NOMO-1 treated with dmso at 0.1 percent for 144 hours (cell line): ENCODE measurements at regions not wholly inside any gene's neighbourhood (a gene's known extent, or its start where the extent isn't known, plus 50 kb on each side); places are given as distances from the start of the nearest gene placed in this dataset.
"Not testable (repeated sequence)": the region's sequence is repeated elsewhere in the genome, so short reads cannot be mapped to it uniquely, and the experiment has no call there.

Experiments
- DNase-seq: peaks from one replicate; lab custom pipeline; 2025; ENCODE audit not compliant: unreplicated experiment; lab: John Stamatoyannopoulos, UW

DNA sequence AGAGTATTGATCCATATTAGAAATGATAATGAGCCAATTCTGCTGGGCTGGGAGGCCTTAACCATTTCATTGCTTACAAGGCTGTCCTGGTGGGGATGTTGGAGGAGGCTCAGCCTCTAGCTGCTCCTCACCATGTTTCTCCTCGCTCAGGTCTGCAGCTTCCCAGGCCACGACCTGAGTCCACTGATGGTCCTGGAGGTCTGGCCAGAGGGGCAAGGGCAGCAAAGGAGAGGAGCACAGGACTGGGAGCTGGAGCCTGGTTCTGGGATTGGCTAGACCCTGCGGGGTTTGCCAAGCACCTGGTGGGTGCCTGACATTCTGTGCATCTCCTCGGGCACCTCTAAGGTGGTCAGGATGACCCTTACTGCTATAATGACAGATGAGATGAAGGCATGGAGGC lies 92.6 kb downstream of the KIF26A start:
- no peak for DNase-seq

DNA sequence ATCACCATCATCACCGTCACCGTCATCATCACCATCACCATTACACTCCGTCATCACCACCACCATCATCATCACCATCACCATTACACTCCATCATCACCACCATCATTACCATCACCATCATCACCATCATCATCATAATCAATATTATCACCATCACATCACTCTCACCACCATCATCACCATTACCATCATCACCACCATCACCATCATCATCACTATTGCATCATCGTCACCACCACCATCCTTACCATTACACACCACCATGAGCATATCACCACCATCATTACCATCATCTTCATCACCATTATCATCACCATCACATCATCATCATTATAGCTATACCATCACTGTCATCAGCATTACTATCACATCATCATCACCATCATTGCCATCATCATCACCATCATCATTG lies 93.7 kb downstream of the KIF26A start:
- DNase-seq = no peak

DNA sequence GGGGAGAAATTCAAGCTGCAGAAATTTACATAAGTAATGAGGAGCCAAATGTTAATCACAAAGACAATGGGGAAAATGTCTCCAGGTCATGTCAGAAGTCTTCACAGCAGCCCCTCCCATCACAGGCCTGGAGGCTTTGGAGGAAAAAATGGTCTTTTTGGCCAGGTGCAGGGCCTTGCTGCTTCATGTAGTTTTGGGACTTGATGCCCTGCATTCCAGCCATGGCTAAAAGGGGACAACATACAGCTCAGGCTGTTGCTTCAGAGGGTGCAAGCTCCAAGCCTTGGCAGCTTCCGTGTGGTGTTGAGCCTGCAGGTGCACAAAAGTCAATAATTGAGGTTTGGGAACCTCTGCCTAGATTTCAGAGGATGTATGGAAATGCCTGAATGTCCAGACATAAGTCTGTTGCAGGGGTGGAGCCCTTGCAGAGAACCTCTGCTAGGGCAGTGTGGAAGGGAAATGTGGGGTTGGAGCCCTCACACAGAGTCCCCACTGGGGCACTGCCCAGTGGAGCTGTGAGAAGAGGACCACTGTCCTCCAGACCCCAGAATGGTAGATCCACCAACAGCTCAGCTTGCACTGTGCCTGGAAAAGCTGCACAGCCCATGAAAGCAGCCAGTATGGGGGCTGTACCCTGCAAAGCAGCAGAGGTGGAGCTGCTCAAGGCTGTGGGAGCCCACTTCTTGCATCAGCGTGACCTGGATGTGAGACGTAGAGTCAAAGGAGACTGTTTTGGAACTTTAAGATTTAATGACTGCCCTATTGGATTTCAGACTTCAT lies 95.8 kb downstream of the KIF26A start:
- DNase-seq = not testable (repeated sequence)

DNA sequence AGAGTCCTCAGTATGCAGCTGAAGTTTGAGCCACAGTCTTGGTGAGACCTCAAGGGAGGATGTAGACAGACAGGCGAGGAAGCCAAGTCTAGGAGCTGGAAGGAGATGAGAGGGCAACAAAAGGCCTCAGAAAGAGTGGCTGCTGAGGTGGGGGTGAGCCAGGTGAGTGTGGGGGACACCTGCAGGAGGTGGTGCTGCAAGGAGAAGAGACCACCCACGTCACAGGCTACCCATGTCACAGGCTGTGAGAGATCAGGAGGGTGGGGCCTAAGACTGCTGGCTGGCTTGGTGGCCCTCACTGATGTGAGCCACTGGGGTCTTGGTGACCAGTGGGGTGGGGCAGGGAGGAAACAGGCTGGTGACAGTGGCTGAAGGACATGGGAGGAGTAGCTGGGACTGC lies 97.3 kb downstream of the KIF26A start:
- DNase-seq = no peak

DNA sequence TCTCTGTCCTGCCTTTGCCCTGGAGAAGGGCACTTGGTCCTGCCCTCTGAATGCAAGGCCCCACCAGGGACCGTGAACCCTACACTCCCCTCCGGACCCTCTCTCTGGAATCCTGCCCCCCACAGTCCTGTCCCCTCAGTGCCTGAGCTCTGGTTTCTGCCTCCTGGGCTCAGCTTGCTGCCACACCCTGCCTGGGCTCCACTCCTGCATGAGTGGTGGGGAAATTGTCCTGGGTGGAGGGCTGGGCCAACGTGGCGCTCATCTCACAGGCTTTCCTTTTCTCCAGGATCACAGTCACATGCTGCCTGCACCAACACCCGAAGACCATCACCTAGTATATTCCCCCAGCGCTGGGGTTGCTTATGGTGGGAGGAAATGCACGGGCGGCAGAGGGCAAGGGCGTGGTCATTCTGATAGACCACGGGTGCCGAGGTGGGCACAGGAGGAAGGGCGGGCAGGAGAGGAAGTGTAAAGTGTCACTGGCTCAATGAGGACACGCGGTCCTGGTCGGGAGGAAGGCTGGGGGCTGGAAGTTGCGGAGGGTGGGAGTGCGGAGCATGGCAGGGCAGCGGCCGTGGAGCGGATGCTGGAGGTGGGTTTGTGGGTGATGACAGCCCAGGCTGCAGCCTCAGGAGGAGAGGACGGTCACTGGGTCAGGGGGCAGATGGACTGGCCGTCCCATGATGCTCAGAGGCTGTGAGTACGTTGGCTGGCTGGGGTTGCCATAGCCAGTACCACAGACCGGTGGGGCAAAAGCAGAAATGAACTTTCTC lies 99.5 kb downstream of the KIF26A start:
- DNase-seq = no peak

DNA sequence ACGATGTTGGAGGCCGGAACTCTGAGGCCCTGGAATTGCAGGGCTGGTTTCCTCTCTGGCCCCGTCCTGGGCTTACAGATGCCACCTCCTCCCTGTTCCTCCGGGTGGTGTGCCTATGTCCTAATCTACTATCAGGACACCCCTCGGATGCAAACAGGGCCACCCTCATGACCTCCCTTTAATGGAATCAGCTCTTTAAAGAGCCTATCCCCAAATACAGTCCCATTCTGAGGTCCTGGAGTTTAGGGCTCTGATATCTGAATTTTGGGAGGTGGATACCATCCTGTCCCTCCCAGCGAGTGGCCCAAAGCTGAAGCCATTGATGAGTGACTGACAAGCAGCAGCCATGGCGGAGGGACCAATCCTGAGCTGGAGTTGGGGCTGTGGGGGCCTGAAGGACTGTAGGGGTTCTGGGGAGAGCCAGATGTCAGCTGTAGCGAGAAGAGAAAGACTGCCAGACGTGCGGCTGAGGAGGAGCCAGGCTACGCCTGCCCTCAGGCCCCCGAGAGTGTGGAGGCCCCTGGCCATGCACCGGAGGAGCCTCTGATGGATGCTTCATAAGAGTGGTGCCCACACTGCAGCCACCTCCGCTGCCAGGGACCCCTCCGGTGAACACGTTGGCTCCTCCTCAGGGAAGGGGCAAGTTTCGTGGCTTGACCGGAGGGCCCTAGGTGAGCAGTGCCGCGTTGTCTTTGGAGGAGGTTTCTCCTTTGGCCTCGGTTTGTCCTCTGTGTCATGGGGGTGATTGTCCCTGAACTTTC lies 100.2 kb downstream of the KIF26A start:
- DNase-seq = no peak

DNA sequence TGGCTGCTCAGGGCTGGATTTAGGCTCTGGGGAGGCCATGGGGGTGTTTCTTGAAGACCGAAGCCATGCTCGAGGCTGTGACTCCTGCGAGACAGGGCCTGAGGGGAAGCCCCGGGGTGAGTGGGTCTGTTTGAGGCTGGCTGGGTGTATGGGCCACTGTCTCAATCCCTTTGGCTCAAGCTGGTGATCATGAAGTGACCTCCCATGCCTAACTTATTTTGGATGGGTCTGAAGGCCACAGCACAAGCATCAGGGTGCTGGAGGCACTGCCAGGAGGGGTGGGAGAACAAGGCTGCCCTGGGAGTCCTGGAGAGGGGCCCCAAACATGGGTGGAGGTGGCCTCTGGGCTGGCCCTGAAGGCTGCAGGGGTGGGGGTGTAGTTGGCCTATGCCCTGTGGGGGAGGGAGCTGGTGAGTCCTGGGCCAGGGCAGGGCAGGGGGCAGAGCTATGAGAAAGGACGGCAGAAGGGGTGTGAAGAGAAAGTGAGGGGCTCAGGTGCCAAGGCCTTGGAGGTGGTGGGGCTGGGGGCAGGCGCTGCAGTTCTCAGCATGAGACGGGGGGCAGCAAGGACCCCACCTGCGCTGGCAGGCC lies 100.9 kb downstream of the KIF26A start:
- DNase-seq = no peak

DNA sequence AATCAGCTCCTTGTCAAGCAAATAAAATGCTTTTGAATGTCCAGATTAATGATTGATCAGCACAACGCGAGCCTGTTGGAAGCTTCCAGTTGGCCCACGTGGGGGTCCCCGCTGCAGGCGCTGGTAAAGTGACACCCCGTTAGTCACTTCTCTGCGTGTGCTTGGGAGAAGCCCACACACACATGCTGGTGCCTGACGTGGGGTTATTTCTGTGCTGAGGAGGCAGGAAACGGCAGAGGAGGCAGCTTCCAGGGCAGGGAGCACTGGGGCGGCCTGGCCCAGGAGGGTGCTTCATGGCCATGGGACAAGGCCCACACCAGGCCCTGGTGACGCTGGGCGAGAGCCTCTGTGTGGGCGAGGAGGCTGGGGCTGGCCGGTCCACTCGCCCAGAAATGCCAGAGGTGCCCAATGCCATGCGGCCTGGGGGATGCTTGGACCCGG lies 101.5 kb downstream of the KIF26A start:
- no peak for DNase-seq

DNA sequence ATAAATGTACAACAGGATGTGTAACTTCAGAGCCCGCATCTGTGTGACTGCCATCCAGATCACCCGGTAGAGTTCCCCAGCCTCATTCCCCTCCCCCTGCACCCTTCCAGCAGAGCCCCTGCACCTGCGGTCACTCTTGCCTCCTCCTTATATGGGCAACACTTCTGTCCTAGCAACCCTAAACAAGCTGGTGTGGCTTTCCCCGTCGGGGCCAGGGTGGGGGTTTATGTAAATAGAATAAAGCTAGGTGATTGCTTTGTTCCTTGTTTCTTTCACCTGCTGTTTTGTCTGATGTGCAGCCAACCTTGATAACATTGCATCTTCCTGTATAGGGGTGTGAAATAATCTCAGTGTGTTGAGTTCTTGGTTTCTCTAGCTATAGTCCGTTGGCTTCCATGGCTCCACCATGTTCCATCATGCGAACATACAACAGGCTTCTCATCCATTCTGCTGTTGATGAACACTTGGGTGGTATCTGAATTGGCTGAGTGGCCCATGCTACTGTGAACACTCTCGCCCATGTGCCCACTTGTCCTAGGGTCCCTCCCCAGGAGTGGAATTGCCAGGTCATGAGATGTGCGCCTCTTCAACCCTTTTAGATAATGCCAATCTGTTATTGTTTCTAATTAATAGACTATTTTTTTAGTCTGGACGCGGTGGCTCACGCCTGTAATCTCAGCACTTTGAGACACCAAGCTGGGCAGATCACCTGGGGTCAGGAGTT lies 102.2 kb downstream of the KIF26A start:
- no peak for DNase-seq

DNA sequence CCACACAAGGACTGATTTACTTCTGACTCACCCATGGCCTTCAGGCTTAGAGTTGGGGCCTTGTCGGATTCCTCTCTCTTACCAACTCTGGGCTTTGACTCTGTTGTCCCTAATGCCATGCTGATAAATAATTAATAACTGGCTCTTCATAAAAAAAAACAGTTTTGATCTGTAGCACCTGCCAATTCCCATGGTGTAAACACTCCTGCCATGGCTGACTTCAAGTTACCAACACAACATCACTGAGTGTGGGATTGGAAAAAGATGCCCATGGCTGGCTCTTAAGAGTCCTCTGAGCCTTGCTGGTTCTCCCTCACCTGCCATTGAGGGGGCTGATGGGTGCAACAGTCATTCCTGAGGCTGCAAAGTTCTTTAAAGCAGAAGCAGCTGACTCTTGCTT lies 104.8 kb downstream of the KIF26A start:
- no peak for DNase-seq

DNA sequence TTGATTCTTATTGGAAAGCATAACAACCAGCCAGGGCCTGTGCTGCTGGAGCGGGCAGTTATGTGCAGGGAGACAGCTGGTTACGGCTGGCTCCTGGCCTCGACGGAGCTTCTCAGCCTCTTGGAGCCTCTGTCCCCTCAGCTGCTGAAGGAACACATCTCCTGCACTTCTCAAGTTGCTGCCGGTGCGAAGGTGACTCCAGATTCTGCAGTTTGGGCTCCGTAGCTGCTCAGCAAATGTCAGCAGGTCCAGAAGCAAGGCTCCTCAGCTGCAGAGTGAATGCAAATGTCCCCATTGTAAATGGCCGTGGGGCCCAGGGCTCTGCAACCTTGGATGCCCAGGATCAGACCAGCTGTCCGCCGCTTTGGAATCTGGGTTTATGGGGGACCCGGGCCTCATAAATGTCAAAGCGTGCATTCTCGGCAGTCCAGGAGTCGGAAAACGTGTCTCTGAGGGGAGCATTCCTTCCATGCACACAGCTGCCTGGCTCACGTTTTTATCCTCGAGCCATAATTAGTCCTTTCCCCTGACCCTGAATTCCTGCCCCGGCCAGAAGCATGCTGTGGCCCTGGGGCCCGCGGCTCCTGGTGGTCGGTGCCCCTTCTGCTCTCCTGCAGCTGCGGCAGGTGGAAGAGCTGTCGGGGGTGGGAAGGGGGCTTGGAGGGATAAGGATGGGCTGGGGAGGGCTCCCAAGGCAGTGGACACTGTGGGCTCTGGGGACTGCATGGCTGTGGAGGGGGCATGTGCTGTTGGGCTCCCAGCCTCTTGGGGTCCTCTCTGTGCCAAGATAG lies 106.0 kb downstream of the KIF26A start:
- DNase-seq = no peak

DNA sequence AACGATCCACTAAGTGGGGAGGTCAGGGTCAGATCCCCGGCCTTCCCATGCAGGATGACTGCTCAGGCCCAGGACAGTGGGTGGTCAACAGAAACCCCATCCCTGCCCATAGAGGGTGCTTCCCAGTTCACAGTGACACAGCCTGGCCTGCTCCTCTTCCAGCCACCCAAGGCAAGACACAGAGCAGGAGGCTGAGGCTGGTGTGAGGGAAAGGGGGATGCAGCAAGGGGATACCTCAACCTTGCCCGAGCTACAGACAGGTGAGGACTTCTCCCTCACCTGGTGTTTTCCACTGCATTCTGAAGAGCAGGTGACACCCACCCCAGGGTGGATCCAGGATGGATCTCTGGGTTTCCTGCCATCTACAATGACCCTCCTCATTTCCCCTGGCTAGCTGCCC lies 106.7 kb downstream of the KIF26A start:
- no peak for DNase-seq

DNA sequence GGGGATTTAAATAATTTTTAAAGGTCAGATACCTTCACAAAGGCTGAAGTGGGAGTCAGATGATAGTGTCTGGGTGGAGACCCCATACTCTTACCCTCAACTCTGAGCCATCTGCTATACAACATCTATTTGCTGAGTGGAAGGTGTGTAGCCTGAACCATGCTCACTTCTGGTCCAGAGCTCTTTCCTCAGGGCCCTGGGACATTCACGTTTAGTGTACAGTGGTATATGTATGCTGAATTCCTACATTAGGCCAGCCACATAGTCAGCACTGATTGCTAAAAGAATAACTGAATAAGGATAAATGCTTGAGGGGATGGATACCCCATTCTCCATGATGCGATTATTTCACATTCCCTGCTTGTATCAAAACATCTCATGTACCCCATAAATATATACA lies 107.3 kb downstream of the KIF26A start:
- DNase-seq = no peak

DNA sequence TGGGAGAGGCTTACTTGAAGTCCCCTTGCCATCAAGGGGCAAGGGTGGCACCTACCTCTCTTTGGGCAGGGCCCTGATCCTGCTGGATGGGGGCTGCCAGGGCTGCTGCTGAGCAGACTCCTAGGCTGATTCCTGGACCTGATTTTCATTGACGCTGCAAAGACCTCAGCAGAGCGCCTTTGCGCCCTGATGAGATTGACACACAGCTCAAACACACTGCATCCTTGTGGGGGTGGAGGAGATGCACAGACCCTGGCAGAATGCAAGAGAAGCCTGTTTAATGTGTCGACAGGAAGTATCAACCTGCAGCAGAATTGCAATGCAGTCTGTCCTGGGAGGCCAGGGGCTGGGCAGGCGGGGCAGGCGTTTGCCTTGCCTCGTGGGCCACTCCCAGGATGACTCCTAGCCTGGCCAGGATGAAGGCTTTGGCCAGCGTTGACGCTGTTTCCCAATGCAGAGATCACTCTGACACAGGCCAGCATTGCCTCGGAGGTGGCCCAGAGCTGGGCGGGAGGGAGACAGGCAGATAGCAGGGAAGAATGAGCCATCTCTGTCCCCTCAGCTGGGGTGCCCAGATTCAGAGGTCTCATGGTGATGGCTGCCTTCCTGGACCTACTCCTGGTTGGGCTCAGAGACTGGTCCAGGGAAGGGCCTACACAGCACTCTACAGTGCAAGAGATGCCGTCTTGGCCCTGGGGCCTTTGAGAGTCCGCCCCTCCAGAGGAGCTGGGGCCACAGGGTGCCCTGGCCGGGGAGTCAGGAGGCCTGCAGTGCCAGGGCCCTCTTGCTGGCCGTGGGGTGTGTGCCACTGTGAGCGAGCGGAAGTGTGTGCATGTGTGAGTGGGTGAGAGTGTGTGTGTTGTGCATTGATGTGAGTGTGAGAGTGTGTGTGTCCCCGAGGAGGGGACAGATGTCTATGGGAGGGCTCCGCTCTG lies 108.3 kb downstream of the KIF26A start:
- DNase-seq = no peak

DNA sequence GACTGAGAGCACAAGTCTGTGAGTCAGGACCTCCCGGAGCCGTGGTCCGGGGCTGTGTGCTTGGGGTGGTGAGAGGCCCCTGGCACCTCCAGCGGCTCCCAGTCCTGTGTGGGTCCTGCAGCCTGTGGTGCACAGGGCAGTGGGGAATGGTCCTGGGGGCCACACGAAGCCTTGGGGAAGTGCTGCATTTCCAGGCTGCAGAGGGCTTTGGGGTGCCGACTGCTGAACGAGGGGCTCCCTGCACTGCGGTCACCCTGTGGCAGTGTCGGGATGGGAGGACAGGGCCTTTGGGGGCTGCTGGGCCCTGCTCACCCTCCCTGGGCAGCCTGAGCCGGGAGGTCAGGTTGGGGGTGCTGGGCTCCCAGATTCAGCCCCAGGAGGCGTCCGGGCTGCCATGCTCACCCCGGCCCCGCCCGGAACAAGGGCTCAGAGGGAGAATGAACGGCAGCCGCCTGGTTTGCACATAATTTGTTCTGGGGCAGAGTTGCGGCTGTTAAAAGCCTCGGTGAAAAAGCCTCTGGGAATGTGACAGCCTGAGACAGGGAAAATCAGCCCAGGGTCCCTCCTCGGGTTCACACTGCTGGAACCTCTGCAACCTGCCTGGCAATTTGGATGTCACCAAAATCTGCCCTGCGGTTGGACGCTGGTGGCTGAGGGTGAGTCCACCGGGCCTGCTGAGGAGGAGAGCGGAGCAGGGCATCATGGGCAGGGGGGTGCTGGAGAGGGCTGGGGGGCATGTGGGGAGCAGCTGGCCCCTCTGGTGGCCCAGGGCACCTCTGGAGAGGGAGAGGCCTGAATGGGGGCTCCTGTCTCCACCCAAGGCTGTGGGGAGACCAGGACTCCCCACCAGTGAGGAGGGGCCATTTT lies 109.2 kb downstream of the KIF26A start:
- DNase-seq = no peak

DNA sequence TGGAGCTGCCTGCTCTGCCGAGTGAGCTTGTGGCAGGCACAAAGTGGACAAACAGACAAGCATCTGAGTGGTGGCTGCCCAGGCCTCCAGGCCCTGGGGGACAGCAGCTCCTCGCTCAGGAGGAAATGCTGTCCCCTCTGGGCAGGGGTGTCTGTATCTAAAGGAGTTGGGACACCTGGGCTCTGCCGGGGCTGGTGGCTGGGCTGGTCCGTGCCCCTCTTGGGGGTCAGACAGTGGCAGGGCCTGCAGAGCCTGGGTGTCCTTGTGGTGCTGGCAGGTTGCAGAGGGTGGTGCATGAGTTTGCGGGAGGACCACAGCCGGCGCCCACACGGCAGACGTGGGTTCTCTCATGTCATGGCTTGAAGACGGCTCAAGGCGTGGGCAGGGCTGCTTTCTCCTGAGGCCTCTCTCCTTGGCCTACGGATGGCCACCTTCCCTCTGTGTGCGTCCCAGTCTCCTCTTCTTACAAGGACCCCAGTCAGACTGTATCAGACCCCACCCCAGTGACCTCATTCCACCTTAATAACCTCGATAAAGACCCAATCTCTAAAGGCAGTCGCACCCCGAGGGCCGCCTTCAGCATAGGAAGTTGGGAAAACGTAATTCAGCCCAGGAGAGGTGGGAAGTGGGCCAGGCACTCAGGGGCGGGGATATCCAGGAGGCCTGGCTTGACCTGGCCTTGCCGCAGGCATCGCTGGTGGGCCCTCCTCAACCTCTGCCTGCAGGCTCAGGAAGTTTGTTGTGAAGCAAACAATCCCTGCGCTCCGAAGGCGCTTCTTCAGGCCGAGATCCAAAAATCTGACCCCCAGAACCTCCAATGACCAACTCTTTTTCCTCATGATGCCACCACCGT lies 110.0 kb downstream of the KIF26A start:
- no peak for DNase-seq

DNA sequence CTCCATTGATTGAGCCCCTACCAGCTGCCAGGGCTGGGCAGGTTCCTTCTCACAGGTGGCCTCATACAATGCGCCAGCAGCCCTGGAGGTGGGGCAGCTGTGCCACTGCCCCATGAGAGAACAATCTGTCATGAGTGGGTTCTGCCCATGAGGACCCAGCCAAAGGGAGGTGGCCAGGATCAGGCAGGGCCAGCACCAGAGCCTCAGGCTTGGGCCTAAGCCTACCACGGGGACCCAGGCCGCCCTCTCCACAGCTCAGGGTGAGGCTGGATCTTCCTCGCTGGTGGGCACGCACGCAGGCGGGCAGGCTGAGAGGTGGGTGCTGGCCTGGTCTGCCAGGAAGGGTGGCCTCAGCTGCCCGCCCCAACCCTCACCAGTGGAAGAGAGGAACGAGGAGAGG lies 110.7 kb downstream of the KIF26A start:
- DNase-seq = no peak
